Choroid plexus epithelial cell (primary cell): ENCODE measurements at regions not wholly inside any gene's neighbourhood (a gene's known extent, or its start where the extent isn't known, plus 50 kb on each side); places are given as distances from the start of the nearest gene placed in this dataset.

Experiments
- DNase-seq: peaks from one replicate; pipeline ENCODE4 v3.0.0-alpha.2; 2010; ENCODE audit warnings: low read depth
- H3K4me3 ChIP-seq: 2 replicates; pipeline ENCODE4 v1.5.1; 2011; ENCODE audit warnings: low read depth, mild to moderate bottlenecking, control low read depth, low read length, moderate library complexity
- CTCF ChIP-seq: conservative IDR thresholded peaks from 2 replicates; pipeline ENCODE4 v1.5.1; 2011; ENCODE audit warnings: low read depth, mild to moderate bottlenecking, control low read depth, inconsistent platforms, low read length, moderate library complexity

DNA sequence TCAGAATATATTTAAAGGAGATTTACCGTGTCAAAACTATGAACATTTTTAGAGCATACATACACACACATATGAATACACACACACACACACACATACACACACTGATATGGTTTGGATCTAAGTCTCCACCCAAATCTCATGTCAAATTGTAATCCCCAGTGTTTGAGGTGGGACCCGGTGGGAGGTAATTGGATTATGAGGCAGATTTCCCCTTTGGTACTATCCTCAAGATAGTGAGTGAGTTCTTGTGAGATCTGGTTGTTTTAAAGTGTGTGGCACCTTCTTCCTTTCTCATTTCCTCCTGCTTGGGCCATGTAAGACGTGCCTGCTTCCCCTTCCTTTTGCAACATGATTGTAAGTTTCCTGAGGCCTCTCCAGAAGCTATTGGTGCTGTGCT lies 515.0 kb upstream of the ZMIZ1 start:
- no peak for TF ChIP-seq CTCF
- DNase-seq: no peak
- H3K4me3 ChIP-seq: no peak overlapping the region

GRCh38 chr10:78555128-78555527 lies 513.6 kb upstream of the ZMIZ1 start:
- TF ChIP-seq CTCF: no peak
- no peak for DNase-seq
- no peak overlapping the region for H3K4me3 ChIP-seq

GRCh38 chr10:78556705-78557432 lies 511.9 kb upstream of the ZMIZ1 start:
- no peak overlapping the region for H3K4me3 ChIP-seq
- no peak for TF ChIP-seq CTCF
- no peak for DNase-seq

GRCh38 chr10:78557433-78557925 lies 511.3 kb upstream of the ZMIZ1 start:
- no peak for TF ChIP-seq CTCF
- DNase-seq: no peak
- no peak overlapping the region for H3K4me3 ChIP-seq

DNA sequence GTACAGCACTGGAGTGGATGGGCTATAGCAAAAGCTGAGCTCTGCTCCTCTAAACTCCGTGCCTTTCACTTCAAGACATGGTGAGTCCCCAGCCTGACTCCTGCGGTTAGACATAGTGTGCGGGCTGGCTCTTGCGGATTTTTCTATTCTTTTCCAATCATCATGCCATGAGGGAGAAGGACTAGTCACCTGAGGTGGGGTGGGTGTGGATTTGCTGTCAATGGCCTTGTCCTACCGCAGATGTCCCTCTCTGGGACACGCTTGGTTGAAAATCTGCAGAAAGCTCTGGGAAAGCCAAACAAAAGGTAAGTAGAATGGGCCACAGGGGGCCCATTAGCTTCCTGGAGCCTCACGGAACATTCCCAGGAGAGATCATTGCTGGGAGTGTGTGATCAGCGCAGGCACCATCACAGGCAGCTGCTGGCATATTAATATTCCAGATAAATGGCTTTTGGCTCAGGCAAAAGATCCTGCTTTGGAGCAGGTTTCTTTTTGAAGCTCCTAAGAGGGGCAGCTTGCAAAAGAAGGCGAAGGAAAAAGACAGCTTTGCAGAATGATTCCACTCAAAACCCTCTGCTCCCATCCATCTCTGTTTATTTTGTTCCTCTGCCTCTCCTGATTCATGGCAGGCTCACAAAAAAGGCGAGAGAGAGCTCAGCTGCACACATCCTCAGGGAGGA lies 509.0 kb upstream of the ZMIZ1 start:
- no peak for TF ChIP-seq CTCF

GRCh38 chr10:78560341-78560688 lies 508.5 kb upstream of the ZMIZ1 start:
- TF ChIP-seq CTCF: no peak
- no peak overlapping the region for H3K4me3 ChIP-seq
- DNase-seq: no peak

More for the DNA sequence above, 509.0 kb upstream of the ZMIZ1 start:
- no peak overlapping the region for H3K4me3 ChIP-seq
- no peak for DNase-seq

GRCh38 chr10:78563314-78563713 lies 505.5 kb upstream of the ZMIZ1 start:
- DNase-seq: no peak
- no peak for TF ChIP-seq CTCF
- H3K4me3 ChIP-seq: no peak overlapping the region
